Upper lobe of right lung (tissue), 1 donor: ENCODE measurements at regions not wholly inside any gene's neighbourhood (a gene's known extent, or its start where the extent isn't known, plus 50 kb on each side); places are given as distances from the start of the nearest gene placed in this dataset.
A peak's percentile ranks its signal among the peaks of the same experiment; 100 is the strongest.

Source experiments
- ATAC-seq: fragments of 200-7000 bp; cut with Tn5 transposase; one replicate; pipeline ENCODE4 v1.9.1; 2020; ENCODE audit warnings: mild to moderate bottlenecking, moderate library complexity
- DNase-seq: peaks from one replicate; pipeline ENCODE4 v3.0.0-alpha.2; 2020
- H3K27ac ChIP-seq: fragments of 200-600 bp; one replicate; pipeline ENCODE4 v1.8.0; 2022
- H3K27me3 ChIP-seq: fragments of 200-600 bp; one replicate; pipeline ENCODE4 v1.8.0; 2022; ENCODE audit warnings: mild to moderate bottlenecking
- H3K36me3 ChIP-seq: fragments of 200-600 bp; one replicate; pipeline ENCODE4 v1.8.0; 2022
- H3K4me1 ChIP-seq: fragments of 200-600 bp; one replicate; pipeline ENCODE4 v1.8.0; 2022
- H3K4me3 ChIP-seq: fragments of 200-600 bp; one replicate; pipeline ENCODE4 v1.8.0; 2022; ENCODE audit warnings: mild to moderate bottlenecking
- H3K9me3 ChIP-seq: fragments of 200-600 bp; one replicate; pipeline ENCODE4 v1.8.0; 2022
- CTCF ChIP-seq: fragments of 200-600 bp; IDR thresholded peaks from one replicate; pipeline ENCODE4 v1.8.0; 2022; ENCODE audit warnings: antibody characterized with exemption
- intact Hi-C: fragments of 100-400 bp; cut with DNase I; formaldehyde crosslinking; loops from one replicate; pipeline ENCODE4 v1.11.0; 2022
- donor health status: DM: no; HTN: yes; CAD: no; lungs with severe emphysema.

- intact Hi-C loops, result no loop called here
- Histone ChIP-seq H3K4me1 (no peaks in the 10 kb centered on the region), H3K4me3 (no peak overlapping the region), H3K9me3 (no peaks in the 10 kb centered on the region), H3K27me3 (no peaks in the 10 kb centered on the region), H3K36me3 (no peaks in the 10 kb centered on the region), H3K27ac (no peak overlapping the region)
- DNase-seq (no peak), ATAC-seq (no peak)
- no peak for TF ChIP-seq CTCF
Measured at GRCh38 chr6:147122823-147123222, 81.4 kb upstream of the STXBP5 start.

- DNase-seq (no peak), ATAC-seq (peak; percentile 74)
- no peaks in the 10 kb centered on the region for H3K36me3 ChIP-seq
- H3K27ac ChIP-seq, result no peak overlapping the region
- no peaks in the 10 kb centered on the region for H3K4me1 ChIP-seq
- H3K9me3 ChIP-seq, result no peaks in the 10 kb centered on the region
- intact Hi-C loops, result no loop called here
- no peaks in the 10 kb centered on the region for H3K27me3 ChIP-seq
- no peak for TF ChIP-seq CTCF
- no peak overlapping the region for H3K4me3 ChIP-seq
Measured at GRCh38 chr6:147126618-147127022, 77.6 kb upstream of the STXBP5 start.

GRCh38 chr6:147127587-147127986, 76.6 kb upstream of the STXBP5 start:
- H3K27ac ChIP-seq, result no peak overlapping the region
- TF ChIP-seq CTCF, result no peak
- no peaks in the 10 kb centered on the region for H3K4me1 ChIP-seq
- intact Hi-C loops, result no loop called here
- no peaks in the 10 kb centered on the region for H3K9me3 ChIP-seq
- no peaks in the 10 kb centered on the region for H3K36me3 ChIP-seq
- no peak for ATAC-seq
- DNase-seq, result no peak
- no peaks in the 10 kb centered on the region for H3K27me3 ChIP-seq
- no peak overlapping the region for H3K4me3 ChIP-seq

GRCh38 chr6:147128056-147128455, 76.2 kb upstream of the STXBP5 start:
- intact Hi-C loops, result no loop called here
- DNase-seq (no peak), ATAC-seq (no peak)
- Histone ChIP-seq H3K4me3 (no peak overlapping the region), H3K27me3 (no peaks in the 10 kb centered on the region), H3K4me1 (no peaks in the 10 kb centered on the region), H3K27ac (no peak overlapping the region), H3K36me3 (no peaks in the 10 kb centered on the region), H3K9me3 (no peaks in the 10 kb centered on the region)
- no peak for TF ChIP-seq CTCF

GRCh38 chr6:147131532-147132128, 72.6 kb upstream of the STXBP5 start:
- DNase-seq (no peak), ATAC-seq (peak; percentile 45)
- no peaks in the 10 kb centered on the region for H3K9me3 ChIP-seq
- no peak for TF ChIP-seq CTCF
- no peak overlapping the region for H3K4me3 ChIP-seq
- H3K36me3 ChIP-seq, result no peaks in the 10 kb centered on the region
- no peaks in the 10 kb centered on the region for H3K4me1 ChIP-seq
- no peak overlapping the region for H3K27ac ChIP-seq
- intact Hi-C loops, result no loop called here
- no peaks in the 10 kb centered on the region for H3K27me3 ChIP-seq

- Histone ChIP-seq H3K4me1 (no peaks in the 10 kb centered on the region), H3K27ac (no peak overlapping the region), H3K9me3 (no peaks in the 10 kb centered on the region), H3K36me3 (no peaks in the 10 kb centered on the region), H3K27me3 (no peaks in the 10 kb centered on the region), H3K4me3 (no peak overlapping the region)
- intact Hi-C loops, result no loop called here
- TF ChIP-seq CTCF, result no peak
- ATAC-seq (no peak), DNase-seq (no peak)
Measured at GRCh38 chr6:147132889-147133288, 71.3 kb upstream of the STXBP5 start.
